GM18951 (cell line): ENCODE measurements at regions not wholly inside any gene's neighbourhood (a gene's known extent, or its start where the extent isn't known, plus 50 kb on each side); places are given as distances from the start of the nearest gene placed in this dataset.

Experiments used
- POLR2A ChIP-seq: IDR thresholded peaks from 4 replicates; pipeline ENCODE4 v1.6.1; 2011; ENCODE audit warnings: mild to moderate bottlenecking; ENCODE audit not compliant: insufficient read length, insufficient read depth; ENCODE audit errors: extremely low read depth
- in situ Hi-C: fragments of 300-500 bp; cut with MboI; formaldehyde crosslinking; loops from one replicate; pipeline ENCODE4 v1.12.0; 2022; ENCODE audit warnings: low sequenced_read_pairs, mixed read lengths, inconsistent platforms; ENCODE audit not compliant: unreplicated experiment

- TF ChIP-seq POLR2A: no peak
- in situ Hi-C loops: no loop called here
Measured at GRCh38 chr2:56444339-56444738, 260.5 kb downstream of the CCDC85A start.

DNA sequence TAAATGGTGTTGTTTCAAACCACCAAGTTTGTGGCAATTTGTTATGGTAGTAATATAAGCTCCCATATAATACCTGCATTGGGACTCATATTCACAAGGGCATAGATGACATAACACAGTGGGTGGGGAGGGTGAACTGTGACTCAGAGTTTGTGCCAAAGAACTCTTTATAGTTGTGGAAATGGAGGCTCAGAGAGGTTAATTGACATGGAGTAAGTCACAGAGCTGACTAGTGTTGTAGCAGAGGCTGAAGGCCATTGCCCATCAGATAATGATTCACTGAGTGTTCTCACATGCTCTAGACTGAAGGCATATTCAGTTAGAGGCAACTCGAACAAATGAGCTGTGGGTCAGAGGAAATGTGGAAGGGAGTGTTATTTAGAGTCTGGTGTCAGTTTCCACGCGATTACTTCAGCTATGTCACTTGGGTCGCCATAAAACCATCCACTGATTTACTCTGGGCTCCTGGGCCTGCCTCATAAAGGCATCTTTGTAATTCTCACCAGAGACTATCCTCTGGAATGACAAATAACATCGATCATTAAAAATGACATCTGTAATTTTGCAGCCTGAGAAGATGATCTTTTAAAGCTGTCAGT lies 264.7 kb downstream of the CCDC85A start:
- in situ Hi-C loops: no loop called here

GRCh38 chr2:56449002-56449431 lies 265.2 kb downstream of the CCDC85A start:
- in situ Hi-C loops: no loop called here
- TF ChIP-seq POLR2A: no peak

More for the DNA sequence above, 264.7 kb downstream of the CCDC85A start:
- TF ChIP-seq POLR2A: no peak

- in situ Hi-C loops: no loop called here
- no peak for TF ChIP-seq POLR2A
Measured at GRCh38 chr2:56449449-56449860, 265.7 kb downstream of the CCDC85A start.

- in situ Hi-C loops: no loop called here
Measured at GRCh38 chr2:56450047-56450446, 266.3 kb downstream of the CCDC85A start.

DNA sequence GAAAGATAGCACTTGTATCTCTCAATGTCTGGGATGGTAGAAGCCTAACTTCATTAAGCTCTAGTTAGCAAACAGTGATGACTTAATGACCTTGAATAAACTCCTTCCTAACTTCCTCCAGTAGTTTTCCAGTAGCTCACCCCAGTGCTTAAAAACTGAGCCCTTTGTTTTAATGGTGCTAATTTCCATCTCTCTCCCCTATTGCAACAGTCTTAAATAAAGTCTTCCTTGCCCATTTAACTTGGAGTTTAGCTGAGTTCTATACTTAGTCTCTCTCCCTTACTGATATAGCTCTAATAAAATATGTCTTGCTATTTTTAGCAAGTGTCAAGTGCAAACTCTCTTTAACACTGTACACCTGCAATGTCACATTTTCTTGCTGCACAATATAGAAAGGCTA lies 267.0 kb downstream of the CCDC85A start:
- in situ Hi-C loops: no loop called here
- TF ChIP-seq POLR2A: no peak

More at GRCh38 chr2:56450047-56450446, 266.3 kb downstream of the CCDC85A start:
- TF ChIP-seq POLR2A: no peak

- in situ Hi-C loops: no loop called here
- no peak for TF ChIP-seq POLR2A
Measured at GRCh38 chr2:56455642-56456041, 271.9 kb downstream of the CCDC85A start.

DNA sequence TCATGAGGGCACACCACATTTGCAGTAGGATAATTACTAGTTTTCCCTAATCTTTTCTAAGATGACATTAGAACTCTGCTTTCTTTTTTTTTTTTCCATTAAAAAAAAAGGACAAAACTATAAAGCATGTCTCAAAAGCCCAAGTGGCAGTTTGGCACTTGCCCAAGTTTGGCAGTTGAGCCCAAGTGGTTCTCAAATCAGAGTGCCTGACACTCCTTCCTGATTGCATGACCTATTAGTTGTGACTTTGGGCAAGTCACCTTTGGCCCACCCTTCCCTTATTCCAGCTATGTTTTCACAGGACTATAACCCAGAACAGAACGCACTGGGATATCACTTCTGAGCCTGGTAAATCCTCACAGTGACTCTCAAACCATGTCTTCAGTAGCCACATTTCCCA lies 273.0 kb downstream of the CCDC85A start:
- no peak for TF ChIP-seq POLR2A
- in situ Hi-C loops: no loop called here

- in situ Hi-C loops: no loop called here
- TF ChIP-seq POLR2A: no peak
Measured at GRCh38 chr2:56460508-56460907, 276.7 kb downstream of the CCDC85A start.

DNA sequence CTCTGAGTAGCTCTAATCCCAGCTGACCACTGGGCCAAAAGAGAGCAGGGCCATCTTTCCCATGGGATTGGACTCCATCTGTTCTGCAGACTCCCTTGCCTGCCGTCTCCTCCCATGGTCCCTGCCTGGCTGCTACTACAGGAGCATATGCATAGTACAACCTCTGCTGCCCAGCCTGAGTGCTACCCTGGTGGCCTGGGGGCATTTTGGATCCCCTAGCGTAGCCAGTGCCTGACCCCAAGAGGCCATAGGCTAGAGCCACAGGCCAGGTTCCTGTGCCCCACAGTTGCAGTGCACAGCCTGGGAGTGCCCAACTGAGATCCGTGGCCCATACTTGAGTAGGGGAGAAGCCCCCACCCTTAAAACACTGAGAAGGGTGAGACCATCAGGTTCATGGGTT lies 280.3 kb downstream of the CCDC85A start:
- no peak for TF ChIP-seq POLR2A
- in situ Hi-C loops: no loop called here

DNA sequence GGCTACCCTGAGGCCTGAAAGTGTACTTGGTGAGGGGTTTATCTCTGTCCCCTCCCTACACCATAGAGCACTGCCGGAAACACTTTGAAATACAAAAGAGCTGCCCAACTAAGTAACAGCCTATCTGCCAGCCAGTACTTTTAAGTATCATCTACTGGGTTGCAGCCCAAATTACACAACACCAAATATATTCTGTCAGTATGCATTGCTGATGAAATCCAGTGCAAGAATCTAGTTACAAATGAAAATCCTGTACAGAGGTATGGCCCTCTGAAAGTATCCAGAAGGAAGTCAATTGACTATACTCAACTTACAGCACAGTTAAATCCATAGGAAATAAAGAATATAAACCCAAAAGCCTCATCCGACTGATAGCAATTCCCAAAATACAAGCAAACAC lies 280.8 kb downstream of the CCDC85A start:
- no peak for TF ChIP-seq POLR2A
- in situ Hi-C loops: no loop called here

- in situ Hi-C loops: no loop called here
- TF ChIP-seq POLR2A: no peak
Measured at GRCh38 chr2:56465491-56465890, 281.7 kb downstream of the CCDC85A start.

- no peak for TF ChIP-seq POLR2A
- in situ Hi-C loops: no loop called here
Measured at GRCh38 chr2:56473524-56473923, 289.7 kb downstream of the CCDC85A start.

DNA sequence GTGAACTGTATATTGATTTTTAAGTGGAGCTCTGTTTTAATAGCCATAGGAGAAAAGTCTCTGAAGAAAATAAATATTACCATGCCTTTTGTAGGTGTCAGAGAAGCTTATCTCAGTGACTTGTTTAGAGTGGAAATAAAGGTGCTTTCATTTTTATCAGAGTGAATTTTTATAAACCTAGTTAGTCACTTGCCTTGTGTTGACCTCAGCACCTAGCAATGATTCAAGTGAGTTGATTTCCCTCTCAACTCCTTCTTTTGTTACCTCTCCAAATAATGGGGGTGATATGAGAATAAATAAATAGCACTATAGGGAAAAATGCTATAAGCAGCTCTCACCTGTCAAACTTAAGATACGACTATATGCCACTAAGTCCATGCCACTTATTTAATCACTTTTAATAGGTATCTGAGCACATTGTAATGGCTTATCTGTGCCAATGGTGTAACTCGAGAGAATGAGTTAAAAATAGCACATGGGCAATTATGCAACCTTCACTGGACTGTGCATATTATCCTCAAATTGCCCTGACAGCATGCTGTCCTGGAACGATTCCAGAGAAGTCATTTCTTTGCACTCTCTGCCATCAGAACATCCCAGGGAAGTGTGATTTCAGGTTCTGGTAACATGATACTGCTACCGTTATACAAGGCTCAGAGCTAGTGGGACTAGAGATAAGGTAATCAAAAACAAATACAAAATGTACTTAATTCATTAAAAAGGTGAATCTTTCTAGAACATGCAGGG lies 290.8 kb downstream of the CCDC85A start:
- TF ChIP-seq POLR2A: no peak
- in situ Hi-C loops: no loop called here
